Activated T-cell treated with anti-CD3 and anti-CD28 coated beads, Interleukin-2, amount 50 U/mL, for 4 hours (primary cell): ENCODE measurements at regions not wholly inside any gene's neighbourhood (a gene's known extent, or its start where the extent isn't known, plus 50 kb on each side); places are given as distances from the start of the nearest gene placed in this dataset.

Source experiments
- ATAC-seq, 2 donors: fragments of 200-7000 bp; cut with Tn5 transposase; one replicate each; pipeline ENCODE4 v1.10.0; 2021
- DNase-seq: peaks from one replicate; pipeline ENCODE4 v3.0.0-alpha.2; 2020
- H3K27me3 Mint-ChIP-seq: one replicate; pipeline ENCODE4 v1.8.0; 2021; ENCODE audit warnings: low read depth, mixed read lengths
- H3K36me3 Mint-ChIP-seq: one replicate; pipeline ENCODE4 v1.8.0; 2022; ENCODE audit warnings: mixed read lengths; ENCODE audit not compliant: insufficient read depth
- H3K4me1 Mint-ChIP-seq: one replicate; pipeline ENCODE4 v1.8.0; 2021; ENCODE audit warnings: low read depth, mixed read lengths
- H3K4me3 Mint-ChIP-seq: one replicate; pipeline ENCODE4 v1.8.0; 2021; ENCODE audit warnings: mild to moderate bottlenecking, moderate library complexity, mixed read lengths
- H3K9me3 Mint-ChIP-seq: one replicate; pipeline ENCODE4 v1.8.0; 2021; ENCODE audit warnings: mixed read lengths

DNA sequence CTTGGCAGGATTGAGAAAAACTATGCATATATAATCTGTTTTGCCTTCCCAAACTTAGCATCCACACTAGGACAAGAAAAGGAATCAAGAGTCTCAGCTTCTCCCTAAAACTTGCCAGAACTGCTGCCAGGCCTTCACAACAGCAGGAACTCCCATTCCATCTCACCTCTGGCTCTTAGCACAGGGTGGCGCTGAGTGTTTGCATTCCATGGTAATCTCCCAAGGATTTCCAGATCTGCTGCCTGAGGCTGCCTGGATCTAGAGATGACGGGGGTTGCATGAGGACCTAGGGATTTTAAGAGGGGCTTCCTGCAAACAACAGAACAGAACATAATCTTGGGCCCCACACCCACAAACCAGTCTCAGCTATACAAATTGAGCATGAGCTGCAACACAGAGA, 87.1 kb upstream of the OPCML start:
- Mint-ChIP-seq H3K4me3 (no peak overlapping the region), H3K4me1 (no peaks in the 10 kb centered on the region), H3K27me3 (no peaks in the 10 kb centered on the region), H3K36me3 (no peaks in the 10 kb centered on the region), H3K9me3 (peaks cover 17% of the 10 kb centered on the region)
- DNase-seq: no peak
- ATAC-seq: no peak

DNA sequence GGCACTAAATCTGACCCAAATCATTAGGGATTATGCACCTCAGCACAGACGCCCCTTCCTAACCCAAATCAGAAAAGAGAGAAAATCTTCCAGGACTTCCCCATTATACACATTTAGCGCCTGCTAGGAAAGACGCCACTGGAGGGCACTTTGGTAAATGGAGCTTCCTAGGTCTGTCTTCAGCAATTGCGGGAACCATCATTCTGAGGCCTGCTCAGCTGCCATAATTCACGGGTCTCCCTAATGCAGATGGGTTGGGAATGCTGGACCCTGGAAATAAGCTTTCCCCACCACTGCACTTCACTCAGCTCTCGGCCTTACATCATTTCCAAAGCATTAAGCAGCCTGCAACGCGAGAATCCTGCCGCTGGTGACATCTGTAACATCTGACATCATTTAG, 86.2 kb upstream of the OPCML start:
- ATAC-seq (no peak), DNase-seq (no peak)
- H3K9me3 Mint-ChIP-seq: peaks cover 20% of the 10 kb centered on the region
- no peaks in the 10 kb centered on the region for H3K4me1 Mint-ChIP-seq
- H3K4me3 Mint-ChIP-seq: no peak overlapping the region
- H3K27me3 Mint-ChIP-seq: no peaks in the 10 kb centered on the region
- H3K36me3 Mint-ChIP-seq: no peaks in the 10 kb centered on the region

DNA sequence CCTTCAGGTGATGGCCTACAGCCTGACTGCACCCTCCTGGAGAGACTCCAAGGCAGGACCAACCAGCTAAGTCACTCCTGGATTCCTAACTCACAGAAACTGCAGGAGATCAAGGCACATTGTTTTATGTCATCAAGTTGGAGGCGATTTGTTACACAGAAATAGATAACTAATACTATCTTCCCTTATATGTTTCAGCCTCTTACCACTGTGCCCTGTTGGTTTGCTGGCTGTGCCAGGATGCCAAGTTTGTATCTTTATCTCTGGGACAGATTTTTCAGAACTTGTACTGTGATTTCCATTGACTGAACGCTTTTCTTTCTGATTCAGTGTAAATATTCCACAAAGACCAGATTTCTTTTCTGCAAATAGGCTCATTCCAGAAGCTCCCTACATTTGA, 76.2 kb upstream of the OPCML start:
- no peak for DNase-seq
- ATAC-seq: no peak

DNA sequence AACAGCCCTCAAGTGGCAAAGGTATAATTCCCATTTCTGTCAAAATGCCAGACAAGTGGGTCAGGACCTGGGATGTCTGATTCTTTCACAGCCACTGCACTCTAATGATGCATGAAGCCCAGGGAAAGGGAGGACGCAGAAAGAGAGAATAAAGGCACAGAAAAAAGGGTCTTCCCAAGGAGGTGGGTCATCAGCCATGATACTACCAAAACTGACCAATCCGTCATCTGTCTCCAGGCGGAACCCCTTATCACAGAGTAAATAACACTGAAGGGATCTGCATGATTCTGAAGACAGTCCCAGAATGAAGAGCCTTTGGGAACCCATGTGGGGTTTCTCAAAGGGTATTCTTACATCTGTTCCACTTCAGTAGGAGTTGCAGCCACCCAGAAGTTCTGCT, 73.8 kb upstream of the OPCML start:
- Mint-ChIP-seq H3K27me3 (no peaks in the 10 kb centered on the region), H3K4me1 (no peaks in the 10 kb centered on the region), H3K4me3 (no peak overlapping the region), H3K9me3 (peaks cover 15% of the 10 kb centered on the region), H3K36me3 (no peaks in the 10 kb centered on the region)
- no peak for ATAC-seq
- no peak for DNase-seq

More for the DNA sequence above, 76.2 kb upstream of the OPCML start:
- peaks cover 24% of the 10 kb centered on the region for H3K9me3 Mint-ChIP-seq
- H3K27me3 Mint-ChIP-seq: no peaks in the 10 kb centered on the region
- no peaks in the 10 kb centered on the region for H3K4me1 Mint-ChIP-seq
- H3K4me3 Mint-ChIP-seq: no peak overlapping the region
- no peaks in the 10 kb centered on the region for H3K36me3 Mint-ChIP-seq

DNA sequence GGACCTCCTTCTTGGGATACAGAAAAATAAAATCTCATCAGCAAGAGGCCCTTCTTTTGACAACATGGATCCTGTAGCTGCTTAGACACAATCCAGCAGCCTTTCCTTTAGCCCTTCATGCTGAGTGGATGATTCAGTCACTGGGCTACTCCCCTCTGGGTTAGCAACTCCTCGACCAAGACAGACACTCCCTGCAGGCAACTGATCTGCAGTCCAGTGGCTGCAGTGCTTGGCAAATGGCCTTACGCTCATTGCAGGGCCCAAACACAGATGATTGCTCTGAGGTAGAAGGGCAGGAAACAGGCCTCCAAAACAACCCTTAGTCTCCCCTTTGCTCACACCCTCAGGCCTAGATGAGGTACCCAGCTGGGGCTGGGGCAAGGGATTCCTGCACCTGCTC, 73.2 kb upstream of the OPCML start:
- no peaks in the 10 kb centered on the region for H3K27me3 Mint-ChIP-seq
- H3K4me3 Mint-ChIP-seq: no peak overlapping the region
- peaks cover 10% of the 10 kb centered on the region for H3K9me3 Mint-ChIP-seq
- no peak for ATAC-seq
- H3K4me1 Mint-ChIP-seq: no peaks in the 10 kb centered on the region
- no peaks in the 10 kb centered on the region for H3K36me3 Mint-ChIP-seq
- DNase-seq: no peak

DNA sequence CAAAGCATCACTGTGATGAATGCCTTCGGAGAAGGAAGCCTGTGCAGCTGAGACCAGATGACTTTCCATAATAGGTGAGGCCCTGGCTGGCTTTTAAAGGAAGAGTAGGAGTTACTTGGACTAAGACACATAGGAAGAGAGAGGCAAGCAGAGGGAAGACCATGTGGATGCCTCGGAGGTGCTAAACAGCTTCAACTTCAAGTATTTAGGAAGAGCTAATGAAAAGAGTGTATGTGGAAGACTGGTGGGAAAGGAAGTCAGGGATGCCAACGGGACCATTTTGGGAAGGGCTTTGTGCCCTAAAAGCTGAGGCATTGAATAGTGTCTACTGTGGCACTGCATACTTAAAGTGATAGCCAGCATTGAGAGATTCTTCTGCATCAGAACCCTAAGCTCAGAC, 69.3 kb upstream of the OPCML start:
- Mint-ChIP-seq H3K27me3 (no peaks in the 10 kb centered on the region), H3K4me1 (no peaks in the 10 kb centered on the region), H3K36me3 (no peaks in the 10 kb centered on the region), H3K9me3 (no peaks in the 10 kb centered on the region), H3K4me3 (no peak overlapping the region)
- DNase-seq: no peak
- ATAC-seq: no peak

DNA sequence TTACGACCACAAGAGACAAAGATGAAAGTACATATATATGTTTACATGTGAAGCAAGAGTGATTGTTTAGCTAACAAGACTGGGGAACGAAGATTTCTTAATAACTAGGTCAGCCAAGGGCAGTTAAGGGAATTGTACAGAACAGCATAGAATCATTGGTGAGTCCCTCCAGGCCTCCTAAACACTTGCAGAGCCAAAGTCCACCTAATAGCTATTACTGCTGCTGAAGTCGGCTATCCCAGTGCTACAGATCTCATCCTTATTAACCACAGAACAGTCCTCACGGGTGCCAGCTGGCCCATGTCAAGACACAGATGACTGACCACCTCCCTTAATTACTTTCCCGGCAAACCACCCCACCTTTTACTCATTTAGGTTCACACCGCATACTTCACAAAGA, 68.5 kb upstream of the OPCML start:
- no peak for DNase-seq
- H3K27me3 Mint-ChIP-seq: no peaks in the 10 kb centered on the region
- H3K4me3 Mint-ChIP-seq: no peak overlapping the region
- no peaks in the 10 kb centered on the region for H3K36me3 Mint-ChIP-seq
- peaks cover 4% of the 10 kb centered on the region for H3K9me3 Mint-ChIP-seq
- ATAC-seq: no peak
- no peaks in the 10 kb centered on the region for H3K4me1 Mint-ChIP-seq

DNA sequence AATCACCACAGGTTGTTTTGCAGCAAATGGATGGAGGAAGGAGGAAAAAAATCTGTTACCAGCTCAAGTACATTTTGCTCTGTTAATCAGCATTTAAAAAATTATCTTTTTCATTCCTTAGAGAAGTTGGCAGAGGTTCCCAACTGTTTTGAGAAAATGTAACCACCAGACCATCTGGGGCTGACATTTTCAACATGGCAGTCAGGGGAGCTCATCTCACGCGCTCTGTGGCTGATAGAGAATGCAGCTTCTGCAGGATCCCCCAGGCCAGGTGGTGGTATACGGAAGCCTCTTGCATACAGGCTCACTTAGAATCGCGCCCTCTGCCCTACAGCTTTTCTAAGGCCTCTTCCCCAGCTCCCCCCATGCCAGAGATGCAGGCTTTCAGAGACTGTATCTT, 68.0 kb upstream of the OPCML start:
- Mint-ChIP-seq H3K27me3 (no peaks in the 10 kb centered on the region), H3K4me3 (no peak overlapping the region), H3K36me3 (no peaks in the 10 kb centered on the region), H3K4me1 (no peaks in the 10 kb centered on the region), H3K9me3 (peaks cover 4% of the 10 kb centered on the region)
- ATAC-seq (no peak), DNase-seq (no peak)

DNA sequence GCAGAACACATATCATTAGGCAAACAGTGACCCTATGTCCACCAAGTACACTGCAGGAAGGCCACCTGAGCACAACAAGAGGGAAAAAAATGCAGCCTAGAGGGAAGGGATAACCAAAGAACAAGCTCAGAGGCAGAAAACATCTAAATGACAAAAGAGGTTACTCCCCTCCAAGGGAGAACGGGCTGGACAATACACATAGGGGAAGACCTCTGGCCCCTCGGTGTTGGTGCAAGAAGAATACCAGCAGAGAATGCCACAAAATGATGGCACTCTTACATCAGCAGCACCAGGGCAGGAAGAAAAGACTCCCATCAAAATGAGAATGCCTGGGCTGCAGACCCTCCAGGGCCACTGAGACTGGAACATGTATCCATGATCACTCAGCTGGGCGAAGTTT, 66.6 kb upstream of the OPCML start:
- no peaks in the 10 kb centered on the region for H3K27me3 Mint-ChIP-seq
- no peak overlapping the region for H3K4me3 Mint-ChIP-seq
- DNase-seq (no peak), ATAC-seq (no peak)
- no peaks in the 10 kb centered on the region for H3K36me3 Mint-ChIP-seq
- H3K9me3 Mint-ChIP-seq: peaks cover 4% of the 10 kb centered on the region
- no peaks in the 10 kb centered on the region for H3K4me1 Mint-ChIP-seq

DNA sequence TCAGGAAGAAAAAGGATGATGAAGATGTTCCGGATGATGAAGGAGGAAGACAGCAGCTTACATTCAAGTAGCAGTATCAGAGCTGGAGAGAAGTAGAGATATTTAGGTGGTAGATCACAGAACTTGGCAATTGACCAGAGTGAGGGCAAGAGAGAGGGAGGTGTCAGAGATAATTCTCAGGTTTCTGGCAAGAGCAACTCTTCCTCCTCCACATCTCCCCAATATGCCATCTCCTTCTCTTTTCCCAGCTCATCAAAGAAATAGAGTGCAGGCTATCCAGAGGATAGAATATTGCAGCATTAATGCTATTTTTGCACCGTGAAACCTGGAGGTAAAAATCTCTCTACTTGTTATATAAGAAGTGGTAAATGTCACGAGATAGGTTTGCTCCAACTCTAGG, 64.9 kb upstream of the OPCML start:
- Mint-ChIP-seq H3K4me1 (no peaks in the 10 kb centered on the region), H3K4me3 (no peak overlapping the region), H3K27me3 (no peaks in the 10 kb centered on the region), H3K9me3 (peaks cover 4% of the 10 kb centered on the region), H3K36me3 (no peaks in the 10 kb centered on the region)
- DNase-seq (no peak), ATAC-seq (no peak)

DNA sequence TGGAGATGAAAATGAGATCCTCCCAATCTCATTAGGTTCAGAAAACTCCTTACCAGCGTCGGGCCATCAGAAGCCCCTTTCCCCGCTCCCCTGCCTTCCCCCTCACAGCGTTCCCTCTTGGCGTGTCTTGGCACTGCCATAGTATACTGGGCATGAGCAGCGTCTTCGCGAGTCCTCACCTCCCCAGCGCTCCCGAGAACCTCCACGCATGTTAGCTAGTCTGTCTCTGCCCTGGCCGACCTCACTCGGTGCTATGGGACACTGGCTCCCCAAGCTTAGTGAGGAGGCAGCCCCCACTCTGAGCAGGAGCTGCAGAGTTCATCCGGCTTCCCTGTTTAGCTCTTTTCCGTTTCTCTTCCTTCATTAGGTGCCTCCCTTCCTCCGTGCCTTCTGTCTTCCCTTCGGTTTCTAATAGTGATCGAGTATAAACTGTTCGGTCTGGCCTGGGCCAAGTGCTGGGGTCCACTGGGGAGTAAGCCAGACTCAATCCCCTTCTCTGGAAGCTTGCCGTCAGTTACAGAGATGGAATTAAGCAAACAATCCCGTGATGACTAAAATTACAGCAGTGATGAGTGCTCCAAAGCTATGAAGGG, 63.8 kb upstream of the OPCML start:
- H3K27me3 Mint-ChIP-seq: no peaks in the 10 kb centered on the region
- no peaks in the 10 kb centered on the region for H3K36me3 Mint-ChIP-seq
- DNase-seq: no peak
- no peaks in the 10 kb centered on the region for H3K4me1 Mint-ChIP-seq
- H3K9me3 Mint-ChIP-seq: peaks cover 4% of the 10 kb centered on the region
- no peak for ATAC-seq
- H3K4me3 Mint-ChIP-seq: no peak overlapping the region

DNA sequence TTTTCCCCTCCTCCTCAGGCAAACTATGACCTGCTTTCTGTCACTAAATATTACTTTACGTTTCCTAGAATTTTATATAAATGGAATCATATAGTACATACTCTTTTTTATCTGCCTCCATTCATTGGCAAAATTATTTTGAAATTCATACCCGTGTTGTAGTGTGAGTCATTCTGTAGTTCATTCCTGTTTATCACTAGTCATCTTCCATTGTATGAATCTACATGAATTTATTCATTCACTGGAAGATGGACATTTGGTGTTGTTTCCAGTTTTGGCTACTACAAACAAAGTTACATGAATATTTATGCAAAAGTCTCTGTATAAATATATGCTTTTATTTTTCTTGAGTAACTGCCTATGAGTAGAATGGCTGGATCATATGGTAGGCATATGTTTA, 60.7 kb upstream of the OPCML start:
- H3K36me3 Mint-ChIP-seq: no peaks in the 10 kb centered on the region
- no peak for ATAC-seq
- H3K4me3 Mint-ChIP-seq: no peak overlapping the region
- DNase-seq: no peak
- no peaks in the 10 kb centered on the region for H3K4me1 Mint-ChIP-seq
- no peaks in the 10 kb centered on the region for H3K27me3 Mint-ChIP-seq
- H3K9me3 Mint-ChIP-seq: peaks cover 4% of the 10 kb centered on the region

DNA sequence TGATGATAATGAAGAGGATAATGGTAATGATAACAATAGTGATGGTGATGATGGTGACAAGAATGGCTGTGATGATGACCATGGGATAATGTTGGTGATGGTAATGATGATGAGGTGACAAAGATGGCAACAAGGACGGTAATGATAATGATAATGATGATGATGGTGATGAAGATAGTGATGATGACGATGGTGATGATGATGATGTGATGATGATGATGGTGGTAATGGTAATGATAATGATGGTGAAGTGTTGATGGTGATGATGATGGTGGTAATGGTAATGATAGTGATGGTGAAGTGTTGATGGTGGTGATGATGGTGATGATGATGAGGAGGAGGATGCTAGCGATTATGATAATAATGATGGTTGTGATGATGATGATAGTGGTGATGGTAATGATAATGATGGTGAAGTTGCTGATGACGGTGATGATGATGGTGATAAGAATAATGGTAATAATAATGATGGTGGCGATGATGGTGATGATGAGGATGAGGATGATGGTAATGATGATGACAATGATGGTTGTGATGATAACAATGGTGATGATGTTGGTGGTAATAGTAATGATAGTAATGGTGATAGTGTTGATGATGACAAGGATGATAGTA, 54.7 kb upstream of the OPCML start:
- no peak for DNase-seq
- Mint-ChIP-seq H3K9me3 (peaks cover 7% of the 10 kb centered on the region), H3K36me3 (no peaks in the 10 kb centered on the region)

DNA sequence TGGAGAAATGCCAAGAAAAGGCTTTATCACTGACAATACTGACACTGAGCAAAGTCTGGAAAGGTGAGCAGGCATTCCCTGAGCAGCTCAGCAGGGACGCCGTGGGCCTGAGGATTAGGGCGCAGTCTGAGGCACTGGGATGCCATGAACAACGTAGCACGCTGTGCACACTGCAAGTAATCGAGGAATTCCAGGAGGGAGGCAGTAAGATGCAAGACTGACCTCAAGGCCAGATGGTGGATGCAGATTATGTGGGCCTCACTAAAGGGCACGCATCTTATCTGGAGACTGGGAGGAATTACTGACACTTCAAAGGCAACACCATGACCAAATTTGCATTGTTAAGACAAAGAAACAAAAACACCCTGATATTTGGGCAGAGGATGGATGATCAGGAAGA, 50.4 kb upstream of the OPCML start:
- H3K4me1 Mint-ChIP-seq: no peaks in the 10 kb centered on the region

More for the DNA sequence above, 54.7 kb upstream of the OPCML start:
- H3K4me1 Mint-ChIP-seq: no peaks in the 10 kb centered on the region
- no peak for ATAC-seq
- no peaks in the 10 kb centered on the region for H3K27me3 Mint-ChIP-seq
- no peak overlapping the region for H3K4me3 Mint-ChIP-seq

DNA sequence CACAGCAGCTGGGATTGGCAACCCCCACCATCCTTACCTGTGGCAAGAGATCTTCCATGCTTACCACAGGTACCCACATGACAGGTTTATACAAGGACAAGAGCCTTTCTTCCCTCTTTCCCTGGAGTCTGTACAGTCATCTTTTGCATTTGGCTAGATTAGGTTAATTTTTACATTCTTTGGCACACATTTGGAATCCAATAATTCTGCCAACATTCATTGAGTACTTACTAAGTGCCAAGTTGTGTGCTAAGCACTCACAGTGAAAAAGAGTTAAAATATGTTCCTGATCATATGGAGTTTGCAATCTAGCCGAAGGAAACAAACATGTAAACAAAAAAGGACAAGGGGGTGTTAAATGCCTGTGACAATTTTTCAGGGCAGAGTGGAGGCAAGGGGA, 50.0 kb upstream of the OPCML start:
- ATAC-seq (no peak), DNase-seq (no peak)

More for the DNA sequence above, 50.4 kb upstream of the OPCML start:
- H3K4me3 Mint-ChIP-seq: no peak overlapping the region
- H3K27me3 Mint-ChIP-seq: no peaks in the 10 kb centered on the region
- no peaks in the 10 kb centered on the region for H3K36me3 Mint-ChIP-seq
- peaks cover 7% of the 10 kb centered on the region for H3K9me3 Mint-ChIP-seq
- ATAC-seq (no peak), DNase-seq (no peak)

More for the DNA sequence above, 50.0 kb upstream of the OPCML start:
- H3K4me3 Mint-ChIP-seq: no peak overlapping the region
- no peaks in the 10 kb centered on the region for H3K4me1 Mint-ChIP-seq
- peaks cover 7% of the 10 kb centered on the region for H3K9me3 Mint-ChIP-seq
- H3K27me3 Mint-ChIP-seq: no peaks in the 10 kb centered on the region
- H3K36me3 Mint-ChIP-seq: no peaks in the 10 kb centered on the region
